SK-N-SH treated with all-trans-retinoic acid at 6 μM for 48 hours (cell line): ENCODE measurements at regions not wholly inside any gene's neighbourhood (a gene's known extent, or its start where the extent isn't known, plus 50 kb on each side); places are given as distances from the start of the nearest gene placed in this dataset.

ENCODE experiments used
- ATAC-seq: fragments of 200-7000 bp; cut with Tn5 transposase; 3 replicates; pipeline ENCODE4 v1.9.1; 2020; ENCODE audit warnings: mild to moderate bottlenecking, moderate library complexity
- ARNTL ChIP-seq: fragments of 450-650 bp; formaldehyde crosslinking; IDR thresholded peaks from 2 replicates; pipeline ENCODE4 v1.5.0; 2020; ENCODE audit warnings: low read depth, mild to moderate bottlenecking, moderate library complexity, borderline replicate concordance
- BACH2 ChIP-seq: fragments of 250-450 bp; sonication (Bioruptor Pico); IDR thresholded peaks from 2 replicates; pipeline ENCODE4 v1.9.0; 2021; ENCODE audit warnings: mild to moderate bottlenecking, borderline replicate concordance
- CREB5 ChIP-seq: fragments of 250-450 bp; sonication (Bioruptor Pico); IDR thresholded peaks from 2 replicates; pipeline ENCODE4 v1.5.1; 2020; ENCODE audit warnings: low read depth, mild to moderate bottlenecking, moderate library complexity
- CSDC2 ChIP-seq: fragments of 250-450 bp; sonication (Bioruptor Pico); IDR thresholded peaks from 2 replicates; pipeline ENCODE4 v1.5.0; 2020; ENCODE audit warnings: mild to moderate bottlenecking, moderate library complexity
- CSRNP3 ChIP-seq: fragments of 250-450 bp; sonication (Bioruptor Pico); IDR thresholded peaks from 2 replicates; pipeline ENCODE4 v1.5.1; 2021; ENCODE audit warnings: mild to moderate bottlenecking, moderate library complexity
- ESRRG ChIP-seq: fragments of 250-450 bp; sonication (Bioruptor Pico); IDR thresholded peaks from 2 replicates; pipeline ENCODE4 v1.6.1; 2021; ENCODE audit warnings: mild to moderate bottlenecking
- GLIS3 ChIP-seq: fragments of 250-450 bp; sonication (Bioruptor Pico); IDR thresholded peaks from 2 replicates; pipeline ENCODE4 v1.5.0; 2020; ENCODE audit warnings: mild to moderate bottlenecking, moderate library complexity
- ISL1 ChIP-seq: fragments of 250-450 bp; sonication (Bioruptor Pico); IDR thresholded peaks from 2 replicates; pipeline ENCODE4 v2.1.2; 2022; ENCODE audit warnings: mild to moderate bottlenecking, moderate library complexity
- OSR1 ChIP-seq: fragments of 250-450 bp; sonication (Bioruptor Pico); IDR thresholded peaks from 2 replicates; pipeline ENCODE4 v1.8.0; 2022; ENCODE audit warnings: moderate library complexity, mild to moderate bottlenecking, inconsistent platforms
- PATZ1 ChIP-seq: fragments of 250-450 bp; sonication (Bioruptor Pico); IDR thresholded peaks from 2 replicates; pipeline ENCODE4 v1.8.0; 2020; ENCODE audit warnings: mild to moderate bottlenecking, moderate library complexity, borderline replicate concordance
- PPARA ChIP-seq: fragments of 250-450 bp; sonication (Bioruptor Pico); IDR thresholded peaks from 2 replicates; pipeline ENCODE4 v1.5.0; 2020; ENCODE audit warnings: mild to moderate bottlenecking, borderline replicate concordance
- RARB ChIP-seq: fragments of 250-450 bp; sonication (Bioruptor Pico); IDR thresholded peaks from 2 replicates; pipeline ENCODE4 v1.8.0; 2021; ENCODE audit warnings: mild to moderate bottlenecking, moderate library complexity
- SNAI2 ChIP-seq: fragments of 250-450 bp; sonication (Bioruptor Pico); IDR thresholded peaks from 2 replicates; pipeline ENCODE4 v1.5.0; 2020; ENCODE audit warnings: mild to moderate bottlenecking, moderate library complexity
- TCF4 ChIP-seq: fragments of 250-450 bp; sonication (Bioruptor Pico); IDR thresholded peaks from 2 replicates; pipeline ENCODE4 v1.8.0; 2021; ENCODE audit warnings: mild to moderate bottlenecking, moderate library complexity, borderline replicate concordance
- TOX ChIP-seq: fragments of 250-450 bp; sonication (Bioruptor Pico); IDR thresholded peaks from 2 replicates; pipeline ENCODE4 v1.8.0; 2021; ENCODE audit warnings: mild to moderate bottlenecking, moderate library complexity, borderline replicate concordance
- ZC3H10 ChIP-seq: fragments of 250-450 bp; sonication (Bioruptor Pico); IDR thresholded peaks from 2 replicates; pipeline ENCODE4 v1.5.1; 2021; ENCODE audit warnings: mild to moderate bottlenecking, moderate library complexity
- ZFP3 ChIP-seq: fragments of 250-450 bp; sonication (Bioruptor Pico); IDR thresholded peaks from 2 replicates; pipeline ENCODE4 v1.5.0; 2020; ENCODE audit warnings: mild to moderate bottlenecking, moderate library complexity
- ZFP30 ChIP-seq: fragments of 450-650 bp; formaldehyde crosslinking; IDR thresholded peaks from 2 replicates; pipeline ENCODE4 v1.5.0; 2022; ENCODE audit warnings: mild to moderate bottlenecking, moderate library complexity
- ZNF565 ChIP-seq: fragments of 450-650 bp; formaldehyde crosslinking; conservative IDR thresholded peaks from 2 replicates; pipeline ENCODE4 v1.5.0; 2020; ENCODE audit warnings: low read depth, mild to moderate bottlenecking, moderate library complexity
- ZNF70 ChIP-seq: fragments of 450-650 bp; formaldehyde crosslinking; IDR thresholded peaks from 2 replicates; pipeline ENCODE4 v1.5.0; 2020; ENCODE audit warnings: mild to moderate bottlenecking, moderate library complexity
- ZNF8 ChIP-seq: fragments of 450-650 bp; formaldehyde crosslinking; IDR thresholded peaks from 2 replicates; pipeline ENCODE4 v1.5.0; 2020; ENCODE audit warnings: mild to moderate bottlenecking, moderate library complexity
- TF ChIP-seq, protein P1 (sequence below): fragments of 250-450 bp; sonication (Bioruptor Pico); IDR thresholded peaks from 2 replicates; pipeline ENCODE4 v1.5.0; 2020; ENCODE audit warnings: mild to moderate bottlenecking, moderate library complexity

DNA sequence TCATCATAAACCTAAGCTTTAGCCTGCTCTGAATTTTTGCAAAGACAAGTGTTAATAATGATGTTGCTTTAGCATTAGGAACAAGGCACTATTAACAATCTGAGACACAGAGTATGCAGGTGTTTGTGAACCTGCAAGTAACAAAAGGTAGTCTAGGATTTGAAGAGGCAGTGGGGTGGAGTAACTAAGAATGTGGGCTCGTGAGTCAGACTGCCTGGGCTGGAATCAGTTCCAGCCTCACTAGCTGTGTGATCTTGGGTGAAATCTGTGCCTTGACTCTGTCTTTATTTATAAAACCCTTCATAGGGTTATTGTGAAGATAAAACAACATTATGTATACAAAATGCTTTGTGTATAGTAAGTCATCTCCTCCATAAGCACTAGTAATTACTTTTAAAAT is 610.6 kb upstream of the CFAP20DC start:
- TF ChIP-seq RARB (CRISPR knock-in tag): no peak
- no peak for TF ChIP-seq ARNTL (CRISPR knock-in tag)
- TF ChIP-seq ZNF565 (CRISPR knock-in tag): no peak
- TF ChIP-seq ZFP30 (CRISPR knock-in tag): no peak
- no peak for TF ChIP-seq ZFP3 (CRISPR knock-in tag)
- no peak for ATAC-seq

GRCh38 chr3:59659755-59660154 is 609.9 kb upstream of the CFAP20DC start:
- no peak for ATAC-seq

GRCh38 chr3:59658866-59659265 is 609.0 kb upstream of the CFAP20DC start:
- TF ChIP-seq ZFP30 (CRISPR knock-in tag) (no peak), ZNF70 (CRISPR knock-in tag) (no peak), ESRRG (no peak)
- ATAC-seq: no peak

More at GRCh38 chr3:59659755-59660154, 609.9 kb upstream of the CFAP20DC start:
- no peak for TF ChIP-seq ARNTL (CRISPR knock-in tag)
- TF ChIP-seq ISL1 (CRISPR knock-in tag): no peak
- no peak for TF ChIP-seq PPARA (CRISPR knock-in tag)
- TF ChIP-seq ZNF8 (CRISPR knock-in tag): no peak
- TF ChIP-seq PATZ1 (CRISPR knock-in tag): no peak
- TF ChIP-seq ZNF565 (CRISPR knock-in tag): no peak
- TF ChIP-seq TOX (CRISPR knock-in tag): no peak
- TF ChIP-seq OSR1 (CRISPR knock-in tag): no peak
- TF ChIP-seq, protein P1, sequence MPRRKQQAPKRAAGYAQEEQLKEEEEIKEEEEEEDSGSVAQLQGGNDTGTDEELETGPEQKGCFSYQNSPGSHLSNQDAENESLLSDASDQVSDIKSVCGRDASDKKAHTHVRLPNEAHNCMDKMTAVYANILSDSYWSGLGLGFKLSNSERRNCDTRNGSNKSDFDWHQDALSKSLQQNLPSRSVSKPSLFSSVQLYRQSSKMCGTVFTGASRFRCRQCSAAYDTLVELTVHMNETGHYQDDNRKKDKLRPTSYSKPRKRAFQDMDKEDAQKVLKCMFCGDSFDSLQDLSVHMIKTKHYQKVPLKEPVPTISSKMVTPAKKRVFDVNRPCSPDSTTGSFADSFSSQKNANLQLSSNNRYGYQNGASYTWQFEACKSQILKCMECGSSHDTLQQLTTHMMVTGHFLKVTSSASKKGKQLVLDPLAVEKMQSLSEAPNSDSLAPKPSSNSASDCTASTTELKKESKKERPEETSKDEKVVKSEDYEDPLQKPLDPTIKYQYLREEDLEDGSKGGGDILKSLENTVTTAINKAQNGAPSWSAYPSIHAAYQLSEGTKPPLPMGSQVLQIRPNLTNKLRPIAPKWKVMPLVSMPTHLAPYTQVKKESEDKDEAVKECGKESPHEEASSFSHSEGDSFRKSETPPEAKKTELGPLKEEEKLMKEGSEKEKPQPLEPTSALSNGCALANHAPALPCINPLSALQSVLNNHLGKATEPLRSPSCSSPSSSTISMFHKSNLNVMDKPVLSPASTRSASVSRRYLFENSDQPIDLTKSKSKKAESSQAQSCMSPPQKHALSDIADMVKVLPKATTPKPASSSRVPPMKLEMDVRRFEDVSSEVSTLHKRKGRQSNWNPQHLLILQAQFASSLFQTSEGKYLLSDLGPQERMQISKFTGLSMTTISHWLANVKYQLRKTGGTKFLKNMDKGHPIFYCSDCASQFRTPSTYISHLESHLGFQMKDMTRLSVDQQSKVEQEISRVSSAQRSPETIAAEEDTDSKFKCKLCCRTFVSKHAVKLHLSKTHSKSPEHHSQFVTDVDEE: no peak
- no peak for TF ChIP-seq ZNF70 (CRISPR knock-in tag)
- no peak for TF ChIP-seq ESRRG

DNA sequence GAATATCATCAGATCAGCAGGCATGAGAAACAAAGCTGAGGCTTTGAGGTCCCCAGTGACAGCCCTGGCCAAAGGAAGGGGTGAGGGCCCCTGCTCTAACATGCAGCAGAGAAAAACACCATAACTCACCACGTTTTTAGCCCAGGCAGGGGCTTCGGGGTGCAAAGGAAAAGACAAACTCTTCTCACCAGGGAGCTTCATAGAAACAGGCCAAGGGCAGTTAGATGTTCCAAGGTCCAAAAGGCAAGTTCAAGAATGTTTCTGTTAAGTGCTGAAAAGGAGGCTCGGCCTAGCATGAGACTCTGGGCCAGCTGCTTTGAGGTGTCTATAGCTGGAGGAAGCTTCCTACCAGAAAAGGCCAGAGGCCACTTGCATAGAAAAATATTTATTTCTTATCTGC is 608.4 kb upstream of the CFAP20DC start:
- no peak for TF ChIP-seq SNAI2 (CRISPR knock-in tag)

GRCh38 chr3:59655418-59656015 is 605.7 kb upstream of the CFAP20DC start:
- ATAC-seq: no peak
- TF ChIP-seq ZNF8 (CRISPR knock-in tag) (no peak), ZNF565 (CRISPR knock-in tag) (no peak)

More for the DNA sequence above, 608.4 kb upstream of the CFAP20DC start:
- ATAC-seq: no peak

GRCh38 chr3:59654480-59655417 is 604.9 kb upstream of the CFAP20DC start:
- ATAC-seq: no peak
- TF ChIP-seq ZFP3 (CRISPR knock-in tag) (no peak), ARNTL (CRISPR knock-in tag) (no peak), TOX (CRISPR knock-in tag) (no peak), TCF4 (CRISPR knock-in tag) (no peak), RARB (CRISPR knock-in tag) (no peak), ZC3H10 (no peak), ZFP30 (CRISPR knock-in tag) (no peak), CSRNP3 (CRISPR knock-in tag) (no peak), ESRRG (no peak), OSR1 (CRISPR knock-in tag) (no peak), ZNF70 (CRISPR knock-in tag) (no peak), CSDC2 (CRISPR knock-in tag) (no peak), GLIS3 (CRISPR knock-in tag) (no peak), CREB5 (CRISPR knock-in tag) (no peak), BACH2 (no peak)
